ENCODE measurements at regions not wholly inside any gene's neighbourhood (a gene's known extent, or its start where the extent isn't known, plus 50 kb on each side); places are given as distances from the start of the nearest gene placed in this dataset.

- TF ChIP-seq CTCF (IDR thresholded peaks at IDR 0.05) (no peak), POLR2A (IDR thresholded peaks at IDR 0.05) (no peak)
Observed at GRCh38 chr16:52819808-52820207, 232.9 kb downstream of the CHD9NB start.

Measured in transverse colon (tissue), 3 donors.